NCI-H2081 treated with DMSO at 0.1 percent for 48 hours (cell line): ENCODE measurements at regions not wholly inside any gene's neighbourhood (a gene's known extent, or its start where the extent isn't known, plus 50 kb on each side); places are given as distances from the start of the nearest gene placed in this dataset.
"Not testable (repeated sequence)": the region's sequence is repeated elsewhere in the genome, so short reads cannot be mapped to it uniquely, and the experiment has no call there.

Source experiments
- DNase-seq: peaks from one replicate; lab custom pipeline; 2025; lab: John Stamatoyannopoulos, UW

DNA sequence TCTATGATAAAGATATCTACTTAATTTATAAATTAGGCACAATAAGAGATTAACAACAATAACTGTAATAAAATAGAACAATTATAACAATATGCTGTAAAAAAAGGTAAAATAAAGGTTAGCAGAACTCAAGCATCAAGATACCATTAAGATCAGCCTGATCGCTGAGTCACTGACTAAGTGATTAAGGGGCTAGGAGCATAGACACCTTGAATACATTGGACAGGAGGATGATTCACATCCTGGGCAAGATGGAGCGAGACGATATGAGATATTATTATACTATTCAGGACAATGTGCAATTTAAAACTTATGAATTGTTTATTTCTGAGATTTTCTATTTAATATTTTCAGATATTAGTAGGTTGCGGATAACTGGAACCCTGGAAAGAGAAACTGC, 1277.8 kb upstream of the ZEB2 start:
- DNase-seq: no peak

DNA sequence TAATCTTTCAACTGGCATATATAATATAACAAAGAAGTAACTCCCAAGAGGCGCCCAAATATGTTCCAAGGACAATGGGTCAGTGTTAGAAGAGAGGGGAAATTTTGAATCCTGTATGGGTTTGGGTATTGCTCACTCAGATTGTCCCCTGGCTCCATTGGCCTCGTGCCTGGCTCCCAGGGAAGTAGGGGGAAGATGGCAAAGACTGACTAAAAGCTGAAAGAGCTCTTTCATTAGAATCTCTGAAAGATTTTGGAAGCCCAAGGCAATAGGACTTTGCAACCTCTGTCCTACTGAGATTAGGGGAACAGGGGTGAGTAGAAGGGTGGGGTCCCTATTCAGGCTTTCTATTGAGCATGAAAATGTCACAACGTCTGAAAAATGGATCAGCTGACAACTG, 1272.8 kb upstream of the ZEB2 start:
- no peak for DNase-seq

- DNase-seq: no peak
These were observed 1269.7 kb upstream of the ZEB2 start for GRCh38 chr2:145789636-145790035.

DNA sequence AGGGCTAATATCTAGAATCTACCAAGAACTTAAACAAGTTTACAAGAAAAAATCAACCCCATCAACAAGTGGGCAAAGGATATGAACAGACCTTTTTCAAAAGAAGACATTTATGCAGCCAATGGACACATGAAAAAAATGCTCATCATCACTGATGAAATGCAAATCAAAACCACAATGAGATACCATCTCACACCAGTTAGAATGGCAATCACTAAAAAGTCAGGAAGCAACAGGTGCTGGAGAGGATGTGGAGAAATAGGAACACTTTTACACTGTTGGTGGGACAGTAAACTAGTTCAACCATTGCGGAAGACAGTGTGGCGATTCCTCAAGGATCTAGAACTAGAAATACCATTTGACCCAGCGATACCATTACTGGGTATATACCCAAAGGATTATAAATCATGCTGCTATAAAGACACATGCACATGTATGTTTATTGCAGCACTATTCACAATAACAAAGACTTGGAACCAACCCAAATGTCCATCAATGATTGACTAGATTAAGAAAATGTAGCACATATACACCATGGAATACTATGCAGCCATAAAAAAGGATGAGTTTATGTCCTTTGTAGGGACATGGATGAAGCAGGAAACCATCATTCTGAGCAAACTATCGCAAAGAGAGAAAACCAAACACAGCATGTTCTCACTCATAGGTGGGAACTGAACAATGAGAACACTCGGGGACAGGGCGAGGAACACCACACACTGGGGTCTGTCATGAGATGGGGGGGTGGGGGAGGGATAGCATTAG, 1267.9 kb upstream of the ZEB2 start:
- DNase-seq: not testable (repeated sequence)

GRCh38 chr2:145782607-145783006, 1262.7 kb upstream of the ZEB2 start:
- not testable (repeated sequence) for DNase-seq

DNA sequence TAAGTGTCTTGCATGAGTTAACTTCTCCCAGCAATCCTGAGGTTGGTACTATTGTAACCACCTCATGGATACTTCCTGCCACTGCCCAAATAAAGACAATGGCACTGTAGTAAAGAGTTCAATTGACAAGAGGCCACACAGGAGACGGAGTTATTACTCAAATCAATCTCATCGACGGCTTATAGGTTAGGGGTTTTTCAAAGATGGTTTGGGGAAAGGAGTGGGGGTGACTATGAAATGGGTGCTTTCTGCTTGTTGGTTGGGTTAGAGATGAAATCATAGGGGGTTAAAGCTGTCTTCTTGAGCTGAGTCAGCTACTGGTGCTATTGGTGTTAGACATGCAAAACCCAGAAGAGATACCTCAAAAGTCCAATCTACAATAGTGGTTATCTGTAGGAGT, 1258.0 kb upstream of the ZEB2 start:
- no peak for DNase-seq

DNA sequence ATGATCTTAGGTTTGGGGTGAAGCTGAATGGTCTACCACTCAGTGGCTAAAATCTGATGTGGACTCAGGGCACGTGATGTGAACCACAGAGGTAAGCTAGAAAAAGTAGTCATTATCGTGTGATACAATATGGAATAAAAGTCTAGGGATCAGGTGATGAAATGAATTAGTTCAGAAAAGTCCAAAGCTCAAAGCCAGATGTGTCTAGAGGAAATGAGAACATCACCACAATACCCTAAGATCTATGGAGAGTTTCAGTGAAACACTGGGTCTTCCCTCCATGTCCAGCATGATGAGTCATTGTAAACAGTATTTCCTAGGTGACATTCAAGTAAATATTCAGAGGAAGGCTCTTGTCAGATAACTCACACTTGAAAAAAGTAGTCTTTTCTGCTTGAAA, 1257.4 kb upstream of the ZEB2 start:
- no peak for DNase-seq

- DNase-seq: no peak
These were observed 1255.7 kb upstream of the ZEB2 start for GRCh38 chr2:145775591-145775990.

GRCh38 chr2:145771525-145771924, 1251.6 kb upstream of the ZEB2 start:
- no peak for DNase-seq

DNA sequence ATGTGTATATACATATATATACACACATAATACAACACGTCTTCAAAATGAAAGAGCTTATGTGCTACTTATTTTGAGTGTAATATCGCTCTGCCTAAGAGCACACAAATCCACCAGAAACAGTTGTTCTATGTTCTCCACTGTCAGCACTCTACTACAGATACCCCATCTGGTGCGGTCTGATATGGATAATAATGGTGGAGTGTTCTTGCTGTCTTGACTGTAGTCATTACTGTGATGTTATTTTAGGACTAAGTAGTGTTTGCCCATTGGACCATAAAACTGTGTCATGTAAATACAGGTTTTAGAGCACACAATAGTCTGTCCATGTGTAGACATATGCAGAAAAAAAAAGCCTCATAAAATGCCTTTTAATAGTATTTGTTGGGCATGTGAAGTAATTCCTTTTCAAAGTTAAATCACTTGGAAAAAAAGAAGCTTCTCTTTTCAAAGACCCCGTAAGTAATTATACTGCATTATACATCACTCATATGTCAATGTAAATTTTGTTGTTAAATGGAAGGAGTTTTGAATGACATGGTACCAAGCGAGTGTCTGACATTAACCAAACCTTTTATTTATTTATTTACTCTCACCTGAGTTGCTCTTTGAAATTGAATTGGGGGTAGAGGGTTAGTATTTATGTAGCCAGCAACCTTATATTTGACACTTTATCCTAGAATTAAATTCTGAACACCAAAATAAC, 1249.2 kb upstream of the ZEB2 start:
- peak; percentile 11 for DNase-seq

- DNase-seq: no peak
These were observed 1246.0 kb upstream of the ZEB2 start for GRCh38 chr2:145765874-145766273.

DNA sequence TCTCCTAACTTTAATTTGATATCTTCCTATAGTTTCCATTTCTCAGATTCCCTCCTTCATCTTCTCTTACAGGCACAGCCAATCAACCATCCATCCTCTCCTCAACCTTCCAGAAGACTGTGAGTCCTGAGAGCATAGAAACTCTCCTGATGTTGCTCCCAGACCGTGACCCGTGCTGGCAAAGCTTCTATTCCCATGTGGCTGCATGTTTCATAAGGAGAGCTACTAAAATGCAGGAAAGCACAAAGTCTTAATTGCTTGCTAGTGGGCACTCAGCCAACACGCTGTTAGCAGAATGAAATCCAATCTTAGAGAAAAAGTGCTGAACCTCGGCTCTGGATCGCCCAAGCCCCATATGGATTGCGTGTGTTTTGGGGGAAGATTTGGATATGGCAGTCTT, 1244.7 kb upstream of the ZEB2 start:
- DNase-seq: no peak

DNA sequence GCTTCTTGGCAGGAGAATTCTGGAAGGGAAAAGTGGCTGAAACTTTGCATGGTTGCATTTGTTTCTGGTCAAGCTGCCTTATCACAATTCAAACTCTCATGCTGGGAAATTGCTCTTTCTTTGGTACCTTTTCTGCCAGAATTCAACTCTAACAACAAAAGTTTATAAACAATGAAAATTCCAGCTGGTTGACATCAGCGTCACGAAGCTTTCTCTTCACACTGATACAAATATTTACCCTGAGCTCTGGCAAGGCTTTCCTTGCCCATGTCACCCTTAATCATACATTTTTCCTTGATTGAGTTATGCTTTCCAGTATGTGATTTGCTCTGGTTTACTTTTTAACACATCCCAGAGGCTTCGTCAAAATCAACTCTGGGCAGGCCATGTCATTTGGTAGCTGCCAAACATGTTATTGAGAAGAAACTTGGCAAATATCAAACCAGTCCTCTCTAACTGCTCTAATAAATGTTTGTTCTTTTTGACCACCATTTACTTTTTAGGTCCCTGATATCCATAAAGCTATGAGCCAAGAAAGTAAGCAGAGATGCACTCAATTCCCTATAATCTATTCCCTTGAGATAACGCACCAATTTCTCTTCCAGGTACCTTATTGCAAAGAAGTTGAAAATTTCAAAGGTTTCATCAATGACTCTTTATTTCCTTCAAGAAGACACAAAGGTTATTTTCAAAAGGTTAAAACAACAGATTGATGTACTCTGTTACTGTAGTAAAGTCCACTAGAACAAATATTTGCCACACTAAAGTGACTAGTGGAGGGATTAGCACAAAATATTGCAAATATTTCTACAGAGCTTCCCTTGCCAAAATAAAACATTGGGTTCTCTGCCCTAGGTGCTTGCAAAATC, 1241.1 kb upstream of the ZEB2 start:
- DNase-seq: no peak

GRCh38 chr2:145759228-145759915, 1239.5 kb upstream of the ZEB2 start:
- no peak for DNase-seq

DNA sequence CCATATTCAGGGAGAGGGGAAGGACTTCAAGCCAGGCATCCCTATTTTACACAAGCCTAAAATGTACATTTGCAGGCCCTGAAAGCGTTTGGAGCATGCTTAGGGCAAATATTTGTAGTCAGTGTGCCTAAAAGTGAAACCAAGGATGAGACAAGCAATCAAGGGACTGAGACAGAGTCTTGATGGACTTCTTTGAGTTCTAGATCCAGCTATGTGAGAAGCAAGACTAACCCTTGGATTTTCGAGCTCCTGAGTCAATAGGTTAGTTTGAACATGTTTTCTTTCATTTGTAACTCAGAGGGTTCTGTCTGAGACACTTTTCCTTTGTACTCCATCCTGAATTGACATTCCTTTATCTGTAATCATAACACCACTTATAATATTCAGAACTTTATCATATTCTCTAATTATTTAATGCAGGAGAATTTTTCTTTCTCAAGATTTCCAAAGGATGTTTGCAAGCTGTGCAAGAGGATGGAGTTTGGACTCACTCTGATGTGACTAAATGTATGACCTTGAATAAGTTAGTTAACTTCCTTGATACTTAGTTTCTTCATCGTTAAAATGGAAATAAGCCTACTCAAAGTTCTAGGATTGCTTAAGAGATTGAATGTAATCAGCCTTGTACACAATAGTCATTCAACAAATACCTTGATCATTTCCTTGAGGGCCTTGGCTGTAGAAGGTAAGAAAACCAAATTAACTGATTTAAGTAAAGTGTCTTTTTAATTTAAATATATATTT, 1237.8 kb upstream of the ZEB2 start:
- no peak for DNase-seq

GRCh38 chr2:145755019-145755837, 1235.3 kb upstream of the ZEB2 start:
- no peak for DNase-seq

DNA sequence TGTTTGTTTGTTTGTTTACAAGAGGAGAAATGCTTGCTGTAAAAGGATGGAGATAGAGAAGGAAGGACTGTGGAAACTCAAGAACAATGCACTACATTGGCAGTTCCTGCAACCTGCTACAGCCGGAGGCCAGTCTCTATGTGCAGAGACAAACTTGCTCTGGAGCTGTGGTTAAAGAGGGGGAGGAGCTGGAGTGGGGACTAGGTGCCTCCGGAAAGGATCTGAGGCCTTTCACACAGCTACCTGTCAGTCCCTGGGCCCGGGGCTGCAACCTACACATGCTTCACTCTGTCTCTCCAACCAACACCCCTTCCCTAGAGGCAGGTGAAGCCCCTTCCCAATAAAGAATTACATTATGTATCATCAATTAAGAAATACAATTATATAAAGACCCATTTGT, 1234.0 kb upstream of the ZEB2 start:
- no peak for DNase-seq

DNA sequence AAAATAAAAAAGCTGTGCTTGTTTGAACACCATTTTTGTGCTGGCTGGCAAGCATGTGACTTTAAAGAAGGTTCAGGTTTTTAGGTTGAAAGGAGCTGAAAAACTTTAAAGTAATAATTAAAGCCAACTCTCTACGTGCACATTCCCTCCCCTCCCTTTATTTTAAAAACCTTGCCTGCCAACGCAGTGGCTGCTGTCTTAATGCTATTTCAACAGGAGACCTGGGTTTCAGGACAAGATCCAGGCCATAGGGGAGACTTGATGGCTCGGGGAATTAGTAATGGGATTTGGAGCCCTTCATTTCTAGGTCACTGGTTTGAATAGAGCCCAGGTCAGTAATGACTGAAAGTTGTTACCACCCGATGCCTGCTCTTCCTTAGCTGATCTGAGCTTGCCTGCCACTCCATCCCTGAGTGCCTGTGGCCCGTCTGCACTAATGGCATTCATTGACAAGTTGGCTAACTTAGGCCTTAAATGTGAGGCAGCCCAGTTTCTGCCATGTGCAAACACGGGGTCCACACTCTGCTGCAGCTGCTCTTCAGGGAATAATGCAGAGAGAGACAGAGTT, 1233.2 kb upstream of the ZEB2 start:
- no peak for DNase-seq

GRCh38 chr2:145752091-145752806, 1232.3 kb upstream of the ZEB2 start:
- peak; percentile 28 for DNase-seq

GRCh38 chr2:145751629-145752028, 1231.7 kb upstream of the ZEB2 start:
- no peak for DNase-seq
